Neural crest cell (in vitro differentiated cells): ENCODE measurements at regions not wholly inside any gene's neighbourhood (a gene's known extent, or its start where the extent isn't known, plus 50 kb on each side); places are given as distances from the start of the nearest gene placed in this dataset.

Source experiments
- DNase-seq: peaks from one replicate; pipeline ENCODE4 v3.0.0; 2021; ENCODE audit warnings: low read depth, mixed read lengths, low spot score
- H3K27ac Mint-ChIP-seq: one replicate; pipeline ENCODE4 v1.8.0; 2021; ENCODE audit warnings: mild to moderate bottlenecking, mixed read lengths; ENCODE audit not compliant: unreplicated experiment
- H3K27me3 Mint-ChIP-seq: 2 replicates; pipeline ENCODE4 v1.8.0; 2021; ENCODE audit warnings: low read depth, mild to moderate bottlenecking, mixed read lengths
- H3K36me3 Mint-ChIP-seq: 2 replicates; pipeline ENCODE4 v1.8.0; 2021; ENCODE audit warnings: low read depth, mild to moderate bottlenecking, mixed read lengths
- H3K4me1 Mint-ChIP-seq: 2 replicates; pipeline ENCODE4 v1.8.0; 2021; ENCODE audit warnings: mixed read lengths
- H3K4me3 Mint-ChIP-seq: one replicate; pipeline ENCODE4 v1.8.0; 2021; ENCODE audit warnings: mild to moderate bottlenecking, mixed read lengths
- H3K9me3 Mint-ChIP-seq: 2 replicates; pipeline ENCODE4 v1.8.0; 2021; ENCODE audit warnings: mixed read lengths
- CTCF ChIP-seq: fragments of 200-600 bp; sonication (generic); conservative IDR thresholded peaks from 2 replicates; pipeline ENCODE4 v1.5.0; 2021; ENCODE audit warnings: antibody characterized with exemption, mild to moderate bottlenecking

GRCh38 chr18:43805646-43806194, 528.4 kb upstream of the SYT4 start:
- H3K27me3 Mint-ChIP-seq, result peaks cover 3% of the 10 kb centered on the region
- H3K27ac Mint-ChIP-seq, result no peak overlapping the region
- H3K36me3 Mint-ChIP-seq, result peaks cover 4% of the 10 kb centered on the region
- TF ChIP-seq CTCF, result no peak
- DNase-seq, result no peak
- no peak overlapping the region for H3K4me3 Mint-ChIP-seq
- H3K9me3 Mint-ChIP-seq, result peaks cover 8% of the 10 kb centered on the region
- no peaks in the 10 kb centered on the region for H3K4me1 Mint-ChIP-seq

- H3K27ac Mint-ChIP-seq, result no peak overlapping the region
- no peaks in the 10 kb centered on the region for H3K4me1 Mint-ChIP-seq
- H3K9me3 Mint-ChIP-seq, result peaks cover 10% of the 10 kb centered on the region
- no peak for DNase-seq
- no peak overlapping the region for H3K4me3 Mint-ChIP-seq
- H3K36me3 Mint-ChIP-seq, result peaks cover 3% of the 10 kb centered on the region
- no peak for TF ChIP-seq CTCF
- no peaks in the 10 kb centered on the region for H3K27me3 Mint-ChIP-seq
Observed at GRCh38 chr18:43812627-43813026, 535.3 kb upstream of the SYT4 start.

- Mint-ChIP-seq H3K36me3 (peaks cover 3% of the 10 kb centered on the region), H3K4me1 (no peaks in the 10 kb centered on the region), H3K4me3 (no peak overlapping the region), H3K9me3 (peaks cover 12% of the 10 kb centered on the region), H3K27ac (no peak overlapping the region), H3K27me3 (no peaks in the 10 kb centered on the region)
- no peak for TF ChIP-seq CTCF
- no peak for DNase-seq
Observed at GRCh38 chr18:43819397-43819796, 542.1 kb upstream of the SYT4 start.

GRCh38 chr18:43819873-43820272, 542.6 kb upstream of the SYT4 start:
- Mint-ChIP-seq H3K27me3 (no peaks in the 10 kb centered on the region), H3K9me3 (peaks cover 12% of the 10 kb centered on the region)
- DNase-seq, result no peak

GRCh38 chr18:43825768-43826167, 548.5 kb upstream of the SYT4 start:
- Mint-ChIP-seq H3K4me1 (peaks cover 4% of the 10 kb centered on the region), H3K36me3 (no peaks in the 10 kb centered on the region), H3K4me3 (no peak overlapping the region), H3K27ac (no peak overlapping the region), H3K27me3 (no peaks in the 10 kb centered on the region), H3K9me3 (no peaks in the 10 kb centered on the region)
- TF ChIP-seq CTCF, result no peak
- no peak for DNase-seq

More at GRCh38 chr18:43819873-43820272, 542.6 kb upstream of the SYT4 start:
- no peak for TF ChIP-seq CTCF
- Mint-ChIP-seq H3K4me3 (no peak overlapping the region), H3K36me3 (peaks cover 3% of the 10 kb centered on the region), H3K4me1 (no peaks in the 10 kb centered on the region), H3K27ac (no peak overlapping the region)
